ENCODE measurements at regions not wholly inside any gene's neighbourhood (a gene's known extent, or its start where the extent isn't known, plus 50 kb on each side); places are given as distances from the start of the nearest gene placed in this dataset.

- no peak for TF ChIP-seq ZNF274 (IDR thresholded peaks at IDR 0.05; ENCODE audit: low read depth, low read length)
- no peak for TF ChIP-seq YY1 (IDR thresholded peaks at IDR 0.05; ENCODE audit: insufficient read depth, insufficient read length)
- TF ChIP-seq SUZ12 (IDR thresholded peaks at IDR 0.05; ENCODE audit: extremely low read depth, insufficient read depth, insufficient read length) = no peak
These were observed 437.7 kb downstream of the COL12A1 start for GRCh38 chr6:74768120-74768519.

All from NT2/D1 (cell line).